Right ventricle myocardium inferior (tissue), 1 donor: ENCODE measurements at regions not wholly inside any gene's neighbourhood (a gene's known extent, or its start where the extent isn't known, plus 50 kb on each side); places are given as distances from the start of the nearest gene placed in this dataset.
"Not testable (repeated sequence)": the region's sequence is repeated elsewhere in the genome, so short reads cannot be mapped to it uniquely, and the experiment has no call there.

Experiments used
- ATAC-seq: fragments of 200-7000 bp; cut with Tn5 transposase; one replicate; pipeline ENCODE4 v1.9.1; 2020; ENCODE audit warnings: mild to moderate bottlenecking, moderate library complexity
- DNase-seq: peaks from one replicate; pipeline ENCODE4 v3.0.0; 2021; ENCODE audit errors: missing footprints
- intact Hi-C: fragments of 100-400 bp; cut with DNase I; formaldehyde crosslinking; loops from one replicate; pipeline ENCODE4 v1.11.0; 2022
- donor health status: DM: no; HTN: yes; CAD: no; lungs with severe emphysema.

DNA sequence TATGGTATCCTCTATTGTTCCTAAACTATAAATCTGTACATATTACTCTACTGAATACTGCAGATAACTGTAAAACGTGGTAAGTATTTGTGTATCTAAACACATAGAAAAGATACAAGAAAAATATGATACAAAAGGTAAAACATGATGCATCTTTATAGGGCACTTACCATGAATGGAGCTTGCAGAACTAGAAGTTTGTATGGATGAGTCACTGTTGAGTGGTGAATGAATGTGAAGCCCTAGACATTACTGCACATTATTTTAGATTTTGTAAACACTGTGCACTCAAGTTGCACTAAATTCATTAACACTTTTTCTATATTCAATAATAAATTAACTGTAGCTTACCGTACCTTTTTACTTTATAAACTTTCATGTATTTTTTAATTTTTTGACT is 357.5 kb downstream of the ZWINT start:
- ATAC-seq (no peak), DNase-seq (no peak)
- intact Hi-C loops = no loop called here

DNA sequence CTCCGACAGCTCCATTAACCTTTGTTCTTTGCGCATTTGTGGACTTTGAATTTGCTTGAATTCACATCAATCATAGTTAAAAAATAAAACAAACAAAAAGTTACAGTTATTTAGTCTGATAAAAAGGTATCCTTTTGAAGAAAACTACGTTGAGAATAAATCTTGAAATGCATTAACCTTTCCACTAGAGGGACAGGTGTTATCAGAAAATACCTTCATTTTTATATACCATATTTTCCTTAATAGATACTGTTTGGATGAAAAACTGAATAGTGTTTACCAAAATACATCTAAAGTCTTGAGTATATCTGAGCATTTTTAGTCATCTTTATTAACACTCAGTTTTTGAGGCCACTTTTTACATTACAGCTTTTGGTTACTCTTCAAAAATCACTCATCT is 371.9 kb downstream of the ZWINT start:
- no peak for ATAC-seq
- intact Hi-C loops = no loop called here

DNA sequence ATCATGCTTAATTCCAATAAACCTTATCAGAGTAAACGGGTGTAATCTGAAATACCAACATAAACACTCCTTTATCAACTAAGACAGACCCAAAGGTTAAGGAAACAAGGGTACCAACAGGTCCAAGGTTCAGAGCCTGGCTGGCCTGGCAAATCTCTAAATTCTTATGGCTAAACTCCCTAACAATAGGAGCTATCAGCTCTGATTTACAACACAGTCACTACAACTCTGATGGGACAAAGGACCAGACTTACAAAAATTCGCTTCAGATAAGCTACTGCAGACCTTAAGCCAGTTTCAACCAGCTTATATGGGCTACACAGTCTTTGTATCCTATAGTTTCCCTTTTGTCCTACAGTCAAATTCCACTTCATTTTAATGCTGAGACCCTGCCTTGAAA is 381.9 kb downstream of the ZWINT start:
- intact Hi-C loops = no loop called here
- ATAC-seq (no peak), DNase-seq (no peak)

More for the DNA sequence above, 371.9 kb downstream of the ZWINT start:
- DNase-seq = no peak

DNA sequence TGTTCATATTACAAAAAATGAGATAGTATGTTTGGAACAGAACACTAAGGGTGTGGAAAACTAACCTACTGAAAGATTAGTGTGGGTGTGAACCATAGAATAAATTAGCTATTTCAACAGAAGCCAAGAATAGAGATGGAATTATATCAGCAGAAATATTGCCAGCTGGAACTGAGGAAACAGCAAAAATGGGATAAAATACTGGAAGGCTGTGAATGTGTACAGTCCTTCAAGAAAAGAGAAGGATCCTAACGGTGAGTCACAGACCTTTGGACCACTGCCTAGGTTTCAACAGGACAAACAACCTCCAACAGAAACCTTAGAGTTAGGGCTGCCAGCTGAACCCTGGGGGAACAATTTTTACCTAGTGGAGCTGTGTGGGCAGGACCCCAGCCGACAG is 395.0 kb downstream of the ZWINT start:
- ATAC-seq = no peak
- intact Hi-C loops = no loop called here

DNA sequence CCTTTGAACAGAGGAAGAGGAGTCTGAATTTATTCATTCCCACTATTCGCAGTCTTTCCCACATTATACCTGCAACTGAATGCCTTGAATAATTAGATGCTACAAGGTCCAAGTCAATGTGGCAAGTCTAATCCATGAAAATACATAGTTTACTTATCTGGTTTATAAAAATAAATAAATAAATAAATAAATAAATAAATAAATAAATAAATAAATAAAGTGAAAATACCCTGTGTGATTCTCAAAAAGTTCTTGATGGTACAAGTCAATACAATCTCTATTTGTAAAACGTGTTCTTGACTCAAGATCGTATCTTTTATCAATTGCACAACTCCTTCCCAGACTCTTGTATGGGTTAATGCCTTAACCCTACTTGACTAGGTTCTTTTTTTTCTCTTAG is 417.7 kb downstream of the ZWINT start:
- intact Hi-C loops = no loop called here
- no peak for DNase-seq
- ATAC-seq = no peak

More for the DNA sequence above, 395.0 kb downstream of the ZWINT start:
- DNase-seq = no peak

DNA sequence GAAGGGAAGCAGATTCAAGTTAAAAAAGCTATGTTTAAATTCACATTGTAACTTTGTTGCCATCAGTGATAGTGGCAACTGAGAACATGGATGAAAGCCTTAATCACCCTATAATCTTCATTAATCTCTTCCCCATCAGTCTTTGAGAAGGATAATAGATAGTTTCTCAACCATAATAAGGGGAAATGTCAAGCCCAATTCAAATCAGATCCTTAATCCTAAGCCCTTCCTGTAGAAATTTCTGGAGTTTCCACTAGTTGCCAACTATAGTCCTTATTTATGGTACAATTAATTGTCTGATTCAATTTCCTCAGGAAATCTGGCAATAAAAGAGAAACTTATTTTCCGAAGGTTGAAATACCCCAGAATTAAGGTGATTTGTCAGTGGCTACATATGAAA is 431.8 kb downstream of the ZWINT start:
- no peak for DNase-seq
- ATAC-seq = no peak
- intact Hi-C loops = no loop called here

DNA sequence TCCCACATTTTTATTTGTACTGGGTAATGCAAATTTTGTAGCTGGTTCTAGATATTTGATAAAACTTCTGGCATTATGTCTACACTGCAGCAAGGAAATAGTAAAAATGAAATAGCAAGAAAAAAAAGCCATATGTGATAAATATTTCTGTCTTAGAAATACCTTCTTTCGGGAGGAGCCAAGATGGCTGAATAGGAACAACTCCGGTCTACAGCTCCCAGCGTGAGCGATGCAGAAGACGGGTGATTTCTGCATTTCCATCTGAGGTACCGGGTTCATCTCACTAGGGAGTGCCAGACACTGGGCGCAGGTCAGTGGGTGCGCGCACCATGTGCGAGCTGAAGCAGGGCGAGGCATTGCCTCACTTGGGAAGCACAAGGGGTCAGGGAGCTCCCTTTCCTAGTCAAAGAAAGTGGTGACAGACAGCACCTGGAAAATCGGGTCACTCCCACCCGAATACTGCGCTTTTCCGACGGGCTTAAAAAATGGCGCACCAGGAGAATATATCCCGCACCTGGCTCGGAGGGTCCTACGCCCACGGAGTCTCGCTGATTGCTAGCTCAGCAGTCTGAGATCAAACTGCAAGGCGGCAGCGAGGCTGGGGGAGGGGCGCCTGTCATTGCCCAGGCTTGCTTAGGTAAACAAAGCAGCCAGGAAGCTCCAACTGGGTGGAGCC is 461.4 kb downstream of the ZWINT start:
- intact Hi-C loops, DNase-seq, ATAC-seq: not testable (repeated sequence)

- no peak for DNase-seq
- intact Hi-C loops = no loop called here
Observed at GRCh38 chr10:55897490-55897921, 463.6 kb downstream of the ZWINT start.

GRCh38 chr10:55892276-55892675 is 468.8 kb downstream of the ZWINT start:
- no peak for ATAC-seq
- no peak for DNase-seq
- intact Hi-C loops = no loop called here

More at GRCh38 chr10:55897490-55897921, 463.6 kb downstream of the ZWINT start:
- no peak for ATAC-seq

- no peak for ATAC-seq
Observed at GRCh38 chr10:55881588-55881987, 479.5 kb downstream of the ZWINT start.

GRCh38 chr10:55873485-55873884 is 487.6 kb downstream of the ZWINT start:
- no peak for DNase-seq
- intact Hi-C loops = no loop called here
- no peak for ATAC-seq

More at GRCh38 chr10:55881588-55881987, 479.5 kb downstream of the ZWINT start:
- intact Hi-C loops = no loop called here
- DNase-seq = no peak

DNA sequence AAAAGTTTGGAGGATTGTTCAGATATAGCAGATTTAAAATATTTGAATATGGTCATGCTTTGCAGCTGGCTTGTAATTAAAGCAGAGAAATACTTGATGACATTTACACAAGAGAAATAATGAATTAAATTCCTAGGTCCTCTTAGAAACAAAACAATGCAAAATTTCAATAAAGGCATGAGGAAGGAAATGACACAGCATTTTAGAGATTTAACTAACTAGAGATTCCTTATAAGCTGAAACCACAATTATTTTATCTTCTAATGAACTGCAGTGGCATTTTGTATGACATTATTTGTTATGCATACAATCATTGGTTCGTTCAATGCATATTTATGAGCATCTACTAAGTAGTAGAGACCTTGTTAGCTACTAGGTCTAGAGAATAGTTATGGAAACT is 490.9 kb downstream of the ZWINT start:
- no peak for ATAC-seq
- intact Hi-C loops = no loop called here
- DNase-seq = no peak

GRCh38 chr10:55867848-55868247 is 493.2 kb downstream of the ZWINT start:
- ATAC-seq = no peak
- intact Hi-C loops = no loop called here
- no peak for DNase-seq

DNA sequence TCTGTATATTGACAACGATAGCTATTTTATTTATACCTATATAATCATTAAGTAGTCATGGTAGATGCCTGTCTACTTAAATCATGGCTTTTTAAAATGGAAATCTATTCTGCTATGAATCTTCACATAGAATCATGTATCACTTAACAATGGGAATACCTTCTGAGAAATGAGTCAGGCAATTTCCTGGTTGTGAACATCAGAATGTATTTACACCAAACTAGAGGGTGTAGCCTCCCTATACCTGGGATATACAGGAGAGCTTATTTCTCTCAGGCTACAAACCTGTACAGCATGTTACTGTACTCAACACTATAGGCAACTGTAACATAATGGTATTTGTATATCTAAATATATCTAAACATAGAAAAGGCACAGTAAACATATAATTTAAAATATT is 502.3 kb downstream of the ZWINT start:
- DNase-seq = no peak
- ATAC-seq = no peak
- intact Hi-C loops = no loop called here

DNA sequence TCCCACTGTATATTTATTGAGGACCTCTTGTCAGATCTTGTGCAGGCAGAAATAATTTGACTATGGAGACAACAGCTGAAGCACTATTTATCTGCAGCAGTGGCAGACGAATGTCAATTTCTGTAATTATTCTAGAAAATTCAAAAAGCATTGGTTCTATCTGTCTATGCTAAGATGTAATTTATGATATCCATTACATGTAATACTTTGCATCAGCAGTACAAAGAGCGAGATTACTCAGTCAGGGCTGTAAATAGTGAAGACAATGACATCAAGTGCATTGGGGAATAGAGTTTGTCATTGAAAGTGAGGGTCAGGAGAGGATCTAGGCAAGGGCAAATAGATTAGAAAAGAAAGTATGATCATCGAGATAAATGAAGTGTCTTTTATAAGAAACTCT is 508.2 kb downstream of the ZWINT start:
- intact Hi-C loops = no loop called here
- ATAC-seq (no peak), DNase-seq (no peak)

DNA sequence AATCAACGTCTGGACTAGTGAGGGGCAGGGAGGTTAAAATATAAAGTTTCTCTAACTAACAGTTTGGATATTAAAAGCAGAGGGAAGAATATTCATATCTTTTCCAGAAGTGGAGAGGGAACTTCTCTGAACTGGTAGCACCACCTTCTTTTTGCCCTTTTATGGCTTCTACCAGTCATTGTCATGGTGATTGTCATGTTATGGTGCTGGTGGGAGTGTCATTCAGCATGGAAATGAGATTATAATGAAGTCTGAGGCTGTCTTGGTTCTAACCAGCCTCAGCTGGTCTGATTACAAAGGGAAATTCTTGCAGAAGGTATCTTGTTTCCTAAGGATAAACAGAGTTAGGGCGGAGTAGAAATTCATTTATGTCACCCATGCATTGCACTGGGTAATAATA is 523.8 kb downstream of the ZWINT start:
- ATAC-seq (no peak), DNase-seq (no peak)
- intact Hi-C loops = no loop called here

DNA sequence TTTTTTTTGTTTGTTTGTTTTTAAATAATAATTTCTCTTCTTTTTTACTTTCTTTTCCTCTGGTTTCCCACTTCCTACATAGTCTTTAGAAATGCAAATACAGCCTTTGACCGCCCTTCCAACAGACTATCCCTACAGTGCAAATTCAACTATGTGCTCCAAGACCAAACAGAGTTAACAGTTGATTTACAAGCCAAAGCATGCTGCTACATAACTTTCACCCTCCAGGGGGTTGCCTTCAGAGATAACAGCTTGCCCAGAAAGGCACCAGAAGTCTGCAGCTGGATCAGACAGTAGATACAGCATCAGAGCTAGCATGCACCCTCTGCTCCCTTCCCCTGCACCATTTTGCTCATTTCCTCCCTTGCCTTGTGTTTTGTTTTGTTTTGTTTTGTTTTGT is 539.0 kb downstream of the ZWINT start:
- no peak for ATAC-seq
- intact Hi-C loops = no loop called here
- DNase-seq = no peak

- no peak for DNase-seq
Observed at GRCh38 chr10:55820478-55820877, 540.6 kb downstream of the ZWINT start.

GRCh38 chr10:55820071-55820470 is 541.0 kb downstream of the ZWINT start:
- intact Hi-C loops = no loop called here
- ATAC-seq (no peak), DNase-seq (no peak)

More at GRCh38 chr10:55820478-55820877, 540.6 kb downstream of the ZWINT start:
- no peak for ATAC-seq
- intact Hi-C loops = no loop called here

GRCh38 chr10:55813451-55814170 is 547.4 kb downstream of the ZWINT start:
- ATAC-seq (no peak), DNase-seq (no peak)
- intact Hi-C loops = no loop called here
